Small intestine (tissue), 7 donors: ENCODE measurements at regions not wholly inside any gene's neighbourhood (a gene's known extent, or its start where the extent isn't known, plus 50 kb on each side); places are given as distances from the start of the nearest gene placed in this dataset.
"Not testable (repeated sequence)": the region's sequence is repeated elsewhere in the genome, so short reads cannot be mapped to it uniquely, and the experiment has no call there.

ENCODE experiments used
- DNase-seq, 2 donors: peaks; one replicate each; pipeline versions ENCODE4 v3.0.0 to v3.0.0-alpha.2; 2013
- FAIRE-seq: peaks from 2 replicates; lab custom pipeline; 2012; peaks lifted over from hg19 to GRCh38; lab: Jason Lieb, UNC
- H3K27ac ChIP-seq, 3 donors: one replicate each; pipeline ENCODE4 v1.5.1; 2013; ENCODE audit warnings: low read length in 2 of 3, mild to moderate bottlenecking in 2 of 3, control low read depth in 1 of 3, inconsistent platforms in 1 of 3, low read depth in 1 of 3, moderate library complexity in 1 of 3
- H3K27me3 ChIP-seq, 3 donors: one replicate each; pipeline ENCODE4 v1.6.1; 2013; ENCODE audit warnings: low read length in 3 of 3, inconsistent platforms in 1 of 3; ENCODE audit not compliant: control insufficient read depth in 3 of 3, insufficient read depth in 3 of 3
- H3K36me3 ChIP-seq, 3 donors: one replicate each; pipeline ENCODE4 v1.6.1; 2013; ENCODE audit warnings: low read length in 3 of 3, inconsistent platforms in 1 of 3, low read depth in 1 of 3, mild to moderate bottlenecking in 1 of 3, moderate library complexity in 1 of 3; ENCODE audit not compliant: control insufficient read depth in 3 of 3, insufficient read depth in 2 of 3
- H3K4me1 ChIP-seq, 3 donors: one replicate each; pipeline ENCODE4 v1.6.1; 2013; ENCODE audit warnings: low read length in 2 of 3, inconsistent platforms in 1 of 3, low read depth in 1 of 3, mild to moderate bottlenecking in 1 of 3, moderate library complexity in 1 of 3; ENCODE audit not compliant: control insufficient read depth in 3 of 3, insufficient read depth in 2 of 3
- H3K4me3 ChIP-seq, 3 donors: one replicate each; pipeline ENCODE4 v1.5.1; 2013; ENCODE audit warnings: low read length in 3 of 3, control low read depth in 1 of 3, inconsistent platforms in 1 of 3, low read depth in 1 of 3, mild to moderate bottlenecking in 1 of 3, moderate library complexity in 1 of 3
- H3K9me3 ChIP-seq, 2 donors: one replicate each; pipeline ENCODE4 v1.6.1; 2013; ENCODE audit warnings: low read depth in 1 of 2, low read length in 1 of 2; ENCODE audit not compliant: control insufficient read depth in 2 of 2, insufficient read depth in 1 of 2
- WGBS, 3 donors: extraction: QIAGEN DNeasy Blood & Tissue Kit; methylation state at CpG; one replicate each; pipeline ENCODE4 v1.1.7; 2013; 5-methylcytosine and 5-hydroxymethylcytosine counted together
- donor health status: healthy with polysubstance abuse.
- donor health status: control.
- donor health status: control.
- donor health status: Bipolar disorder and iron deficiency.
- donor health status: healthy.

- no peak overlapping the region for H3K27ac ChIP-seq
- no peaks in the 10 kb centered on the region for H3K36me3 ChIP-seq
- H3K9me3 ChIP-seq, result no peaks in the 10 kb centered on the region
- 3 to 5% (median 4%) methylated on average over 5 of the region's 5 CpGs for WGBS, 3 donors
- no peaks in the 10 kb centered on the region for H3K4me1 ChIP-seq
- H3K27me3 ChIP-seq, result peaks cover 0 to 3% (median 0%) of the 10 kb centered on the region in 3 donors
- FAIRE-seq (peak; percentile 75), DNase-seq (peak; percentile 36 to 53)
- no peak overlapping the region for H3K4me3 ChIP-seq
Measured at GRCh38 chr4:162497564-162498167, 333.9 kb upstream of the FSTL5 start.

DNA sequence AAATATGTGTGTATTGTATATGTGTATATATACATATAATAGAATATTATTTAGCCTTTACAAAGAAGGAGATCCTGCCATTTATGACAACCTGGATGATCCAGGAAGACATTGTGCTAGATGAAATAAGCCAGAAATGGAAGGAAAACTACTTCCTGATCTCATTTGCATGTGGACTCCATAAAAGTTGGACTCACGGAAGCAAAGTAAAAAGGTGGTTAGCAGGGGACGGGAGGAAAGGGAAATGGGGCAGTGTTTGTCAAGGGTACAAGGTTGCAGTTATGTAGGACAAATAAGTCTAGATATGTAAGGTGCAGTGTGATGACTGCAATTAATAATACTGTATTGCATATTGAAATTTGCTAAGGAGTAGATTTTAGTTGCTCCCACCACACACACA, 331.1 kb upstream of the FSTL5 start:
- H3K27ac ChIP-seq, result no peak overlapping the region
- no peak overlapping the region for H3K4me3 ChIP-seq
- H3K4me1 ChIP-seq, result no peaks in the 10 kb centered on the region
- no peak for DNase-seq
- no peak for FAIRE-seq
- peaks cover 0 to 4% of the 10 kb centered on the region in 2 donors for H3K9me3 ChIP-seq
- peaks cover 0 to 3% (median 0%) of the 10 kb centered on the region in 3 donors for H3K27me3 ChIP-seq
- WGBS, 3 donors, result 21 to 49% (median 45%) methylated on average over 2 of the region's 2 CpGs
- no peaks in the 10 kb centered on the region for H3K36me3 ChIP-seq

DNA sequence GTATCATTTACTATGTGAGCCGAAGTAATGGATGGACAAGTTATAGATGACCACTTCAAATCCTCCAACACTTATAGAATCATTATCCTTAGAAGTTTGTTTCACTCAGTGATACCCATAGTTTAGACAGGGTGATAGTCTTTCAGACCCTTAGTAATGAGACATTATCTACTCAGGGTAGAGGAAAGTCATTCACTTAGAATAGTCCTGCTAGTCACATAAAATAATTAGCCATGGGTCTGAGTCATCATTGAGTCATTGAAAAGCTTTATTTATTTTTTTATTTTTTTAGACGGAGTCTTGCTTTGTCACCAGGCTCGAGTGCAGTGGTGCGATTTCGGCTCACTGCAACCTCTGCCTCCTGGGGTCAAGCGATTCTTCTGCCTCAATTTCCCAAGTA, 321.7 kb upstream of the FSTL5 start:
- Histone ChIP-seq H3K36me3 (no peaks in the 10 kb centered on the region), H3K27ac (no peak overlapping the region), H3K9me3 (peaks cover 0 to 5% of the 10 kb centered on the region in 2 donors), H3K4me1 (no peaks in the 10 kb centered on the region), H3K4me3 (no peak overlapping the region), H3K27me3 (no peaks in the 10 kb centered on the region)
- WGBS, 3 donors, result 69 to 71% (median 70%) methylated on average over 6 of the region's 6 CpGs
- no peak for DNase-seq
- no peak for FAIRE-seq

GRCh38 chr4:162475246-162475645, 311.4 kb upstream of the FSTL5 start:
- 46 to 69% (median 64%) methylated on average over 4 of the region's 4 CpGs for WGBS, 3 donors
- H3K36me3 ChIP-seq, result no peaks in the 10 kb centered on the region
- no peaks in the 10 kb centered on the region for H3K27me3 ChIP-seq
- DNase-seq (no peak), FAIRE-seq (no peak)
- no peaks in the 10 kb centered on the region for H3K9me3 ChIP-seq
- no peaks in the 10 kb centered on the region for H3K4me1 ChIP-seq
- no peak overlapping the region for H3K27ac ChIP-seq
- no peak overlapping the region for H3K4me3 ChIP-seq

- H3K27me3 ChIP-seq, result no peaks in the 10 kb centered on the region
- no peaks in the 10 kb centered on the region for H3K36me3 ChIP-seq
- no peak overlapping the region for H3K4me3 ChIP-seq
- no peaks in the 10 kb centered on the region for H3K9me3 ChIP-seq
- no peak overlapping the region for H3K27ac ChIP-seq
- FAIRE-seq (no peak), DNase-seq (no peak)
- H3K4me1 ChIP-seq, result no peaks in the 10 kb centered on the region
Measured at GRCh38 chr4:162469977-162470376, 306.2 kb upstream of the FSTL5 start.

DNA sequence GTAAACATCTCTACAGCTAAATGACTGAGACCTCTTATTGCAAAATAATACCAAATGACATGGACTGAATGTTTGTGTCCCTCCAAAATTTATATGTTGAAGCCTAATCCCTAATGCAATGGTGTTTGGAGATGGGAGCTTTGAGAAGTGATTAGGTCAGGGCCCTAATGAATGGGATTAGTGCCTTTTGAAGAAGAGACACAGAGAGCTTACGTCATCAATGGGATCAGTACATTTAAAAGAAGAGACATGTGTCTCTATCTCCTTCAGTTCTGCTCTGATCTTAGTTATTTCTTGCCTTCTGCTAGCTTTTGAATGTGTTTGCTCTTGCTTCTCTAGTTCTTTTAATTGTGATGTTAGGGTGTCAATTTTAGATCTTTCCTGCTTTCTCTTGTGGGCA, 301.6 kb upstream of the FSTL5 start:
- FAIRE-seq, H3K4me3 ChIP-seq: not testable (repeated sequence)
- WGBS, 3 donors, result 73 to 94% (median 82%) methylated on average over 1 of the region's 1 CpG

GRCh38 chr4:162461952-162462351, 298.2 kb upstream of the FSTL5 start:
- no peaks in the 10 kb centered on the region for H3K27me3 ChIP-seq
- DNase-seq (peak; percentile 2 to 5), FAIRE-seq (no peak)
- no peaks in the 10 kb centered on the region for H3K9me3 ChIP-seq
- no peaks in the 10 kb centered on the region for H3K4me1 ChIP-seq
- H3K27ac ChIP-seq, result no peak overlapping the region
- H3K36me3 ChIP-seq, result no peaks in the 10 kb centered on the region
- 22 to 40% (median 31%) methylated on average over 1 of the region's 1 CpG for WGBS, 3 donors
- H3K4me3 ChIP-seq, result no peak overlapping the region

More for the DNA sequence above, 301.6 kb upstream of the FSTL5 start:
- H3K27ac ChIP-seq, H3K4me1 ChIP-seq, DNase-seq, H3K27me3 ChIP-seq, H3K9me3 ChIP-seq, H3K36me3 ChIP-seq: not testable (repeated sequence)

DNA sequence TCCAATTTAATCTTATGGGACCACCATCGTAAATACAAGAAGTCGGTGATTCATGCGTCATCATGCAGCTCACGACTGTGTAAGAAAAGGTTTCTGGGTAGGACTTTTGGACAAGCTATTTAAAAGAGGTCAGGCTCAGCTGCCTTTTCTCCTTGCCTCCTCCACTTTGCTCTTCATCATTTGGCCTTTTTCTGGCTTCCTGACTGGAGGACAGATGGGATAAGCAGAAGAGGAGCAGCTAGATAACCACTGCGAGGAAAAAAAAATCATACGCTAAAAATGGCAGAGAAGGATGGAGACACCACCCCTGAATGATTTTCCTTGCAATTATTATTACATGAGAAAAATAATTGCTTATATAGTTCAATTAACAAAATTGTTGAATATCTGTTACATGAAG, 294.3 kb upstream of the FSTL5 start:
- 84 to 91% (median 87%) methylated on average over 6 of the region's 6 CpGs for WGBS, 3 donors
- DNase-seq (no peak), FAIRE-seq (no peak)
- H3K27ac ChIP-seq, result no peak overlapping the region
- no peaks in the 10 kb centered on the region for H3K27me3 ChIP-seq
- no peaks in the 10 kb centered on the region for H3K36me3 ChIP-seq
- H3K4me1 ChIP-seq, result no peaks in the 10 kb centered on the region
- H3K4me3 ChIP-seq, result no peak overlapping the region
- H3K9me3 ChIP-seq, result no peaks in the 10 kb centered on the region
